ENCODE measurements at regions not wholly inside any gene's neighbourhood (a gene's known extent, or its start where the extent isn't known, plus 50 kb on each side); places are given as distances from the start of the nearest gene placed in this dataset.

- TF ChIP-seq, protein P1, sequence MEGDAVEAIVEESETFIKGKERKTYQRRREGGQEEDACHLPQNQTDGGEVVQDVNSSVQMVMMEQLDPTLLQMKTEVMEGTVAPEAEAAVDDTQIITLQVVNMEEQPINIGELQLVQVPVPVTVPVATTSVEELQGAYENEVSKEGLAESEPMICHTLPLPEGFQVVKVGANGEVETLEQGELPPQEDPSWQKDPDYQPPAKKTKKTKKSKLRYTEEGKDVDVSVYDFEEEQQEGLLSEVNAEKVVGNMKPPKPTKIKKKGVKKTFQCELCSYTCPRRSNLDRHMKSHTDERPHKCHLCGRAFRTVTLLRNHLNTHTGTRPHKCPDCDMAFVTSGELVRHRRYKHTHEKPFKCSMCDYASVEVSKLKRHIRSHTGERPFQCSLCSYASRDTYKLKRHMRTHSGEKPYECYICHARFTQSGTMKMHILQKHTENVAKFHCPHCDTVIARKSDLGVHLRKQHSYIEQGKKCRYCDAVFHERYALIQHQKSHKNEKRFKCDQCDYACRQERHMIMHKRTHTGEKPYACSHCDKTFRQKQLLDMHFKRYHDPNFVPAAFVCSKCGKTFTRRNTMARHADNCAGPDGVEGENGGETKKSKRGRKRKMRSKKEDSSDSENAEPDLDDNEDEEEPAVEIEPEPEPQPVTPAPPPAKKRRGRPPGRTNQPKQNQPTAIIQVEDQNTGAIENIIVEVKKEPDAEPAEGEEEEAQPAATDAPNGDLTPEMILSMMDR (IDR thresholded peaks at IDR 0.05; ENCODE audit: borderline replicate concordance, extremely low read depth, low read length, poor library complexity, severe bottlenecking): no peak
- TF ChIP-seq EZH2 (IDR thresholded peaks at IDR 0.05; ENCODE audit: borderline replicate concordance, low read depth, low read length, severe bottlenecking): no peak
These were observed 185.6 kb downstream of the INSC start for GRCh38 chr11:15300341-15300740.
